ENCODE measurements at regions not wholly inside any gene's neighbourhood (a gene's known extent, or its start where the extent isn't known, plus 50 kb on each side); places are given as distances from the start of the nearest gene placed in this dataset.

DNA sequence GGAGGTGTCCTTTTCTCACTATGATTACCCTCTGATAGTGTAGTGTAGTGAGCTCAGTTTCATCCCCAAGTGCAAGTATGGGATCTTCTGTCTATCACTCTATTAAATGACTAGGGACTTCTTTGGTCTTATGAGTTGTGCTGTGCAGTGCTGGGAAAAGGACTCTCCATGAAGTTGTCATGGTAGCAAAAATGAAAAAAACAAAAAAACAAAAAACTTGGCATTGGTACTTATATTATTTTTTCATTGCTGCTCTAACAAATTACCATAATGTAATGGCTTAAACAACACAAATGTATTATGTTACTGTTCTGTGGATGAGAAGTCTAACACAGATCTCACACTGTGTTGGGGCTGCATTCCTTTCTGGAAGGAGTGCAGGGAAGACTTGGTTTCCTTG lies 393.1 kb upstream of the NOVA1 start:
- no peaks in the 10 kb centered on the region for H3F3A ChIP-seq (ENCODE audit: insufficient read depth)
- H3K4me2 ChIP-seq (ENCODE audit: low read depth, low read length, poor library complexity, severe bottlenecking) = no peak overlapping the region
- no peak overlapping the region for H2AFZ ChIP-seq (ENCODE audit: low read depth, low read length, severe bottlenecking)
- H3K36me3 ChIP-seq (ENCODE audit: low read length) = no peaks in the 10 kb centered on the region
- no peak overlapping the region for H3K4me3 ChIP-seq (ENCODE audit: insufficient read depth, low read length, poor library complexity, severe bottlenecking)
- no peaks in the 10 kb centered on the region for H3K79me2 ChIP-seq (ENCODE audit: insufficient read depth, low read length)
- no peaks in the 10 kb centered on the region for H3K27me3 ChIP-seq (ENCODE audit: low read length)
- no peak overlapping the region for H3K27ac ChIP-seq (ENCODE audit: low read depth, low read length)
- no peaks in the 10 kb centered on the region for H4K20me1 ChIP-seq (ENCODE audit: low read depth, low read length)
- TF ChIP-seq EZH2phosphoT487 (conservative IDR thresholded peaks at IDR 0.05; ENCODE audit: low read length) = no peak
- TF ChIP-seq, protein P1, sequence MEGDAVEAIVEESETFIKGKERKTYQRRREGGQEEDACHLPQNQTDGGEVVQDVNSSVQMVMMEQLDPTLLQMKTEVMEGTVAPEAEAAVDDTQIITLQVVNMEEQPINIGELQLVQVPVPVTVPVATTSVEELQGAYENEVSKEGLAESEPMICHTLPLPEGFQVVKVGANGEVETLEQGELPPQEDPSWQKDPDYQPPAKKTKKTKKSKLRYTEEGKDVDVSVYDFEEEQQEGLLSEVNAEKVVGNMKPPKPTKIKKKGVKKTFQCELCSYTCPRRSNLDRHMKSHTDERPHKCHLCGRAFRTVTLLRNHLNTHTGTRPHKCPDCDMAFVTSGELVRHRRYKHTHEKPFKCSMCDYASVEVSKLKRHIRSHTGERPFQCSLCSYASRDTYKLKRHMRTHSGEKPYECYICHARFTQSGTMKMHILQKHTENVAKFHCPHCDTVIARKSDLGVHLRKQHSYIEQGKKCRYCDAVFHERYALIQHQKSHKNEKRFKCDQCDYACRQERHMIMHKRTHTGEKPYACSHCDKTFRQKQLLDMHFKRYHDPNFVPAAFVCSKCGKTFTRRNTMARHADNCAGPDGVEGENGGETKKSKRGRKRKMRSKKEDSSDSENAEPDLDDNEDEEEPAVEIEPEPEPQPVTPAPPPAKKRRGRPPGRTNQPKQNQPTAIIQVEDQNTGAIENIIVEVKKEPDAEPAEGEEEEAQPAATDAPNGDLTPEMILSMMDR (IDR thresholded peaks at IDR 0.05; ENCODE audit: insufficient read depth, low read length, poor library complexity, severe bottlenecking) = no peak
- no peaks in the 10 kb centered on the region for H3K9me3 ChIP-seq (ENCODE audit: insufficient read depth, low read length)
- no peak overlapping the region for H3K9ac ChIP-seq (ENCODE audit: low read length)
- H3K9me2 ChIP-seq (replicated peaks; ENCODE audit: insufficient read depth, low read length) = no peaks in the 10 kb centered on the region

- TF ChIP-seq, protein P1 (IDR thresholded peaks at IDR 0.05; ENCODE audit: insufficient read depth, low read length, poor library complexity, severe bottlenecking) = no peak
- no peak for TF ChIP-seq EZH2phosphoT487 (conservative IDR thresholded peaks at IDR 0.05; ENCODE audit: low read length)
- H3K79me2 ChIP-seq (ENCODE audit: insufficient read depth, low read length) = no peaks in the 10 kb centered on the region
- H3K27me3 ChIP-seq (ENCODE audit: low read length) = no peaks in the 10 kb centered on the region
- H3F3A ChIP-seq (ENCODE audit: insufficient read depth) = no peaks in the 10 kb centered on the region
- H3K9me2 ChIP-seq (replicated peaks; ENCODE audit: insufficient read depth, low read length) = no peaks in the 10 kb centered on the region
- no peak overlapping the region for H3K27ac ChIP-seq (ENCODE audit: low read depth, low read length)
- no peak overlapping the region for H2AFZ ChIP-seq (ENCODE audit: low read depth, low read length, severe bottlenecking)
- H3K4me3 ChIP-seq (ENCODE audit: insufficient read depth, low read length, poor library complexity, severe bottlenecking) = no peak overlapping the region
- no peak overlapping the region for H3K9ac ChIP-seq (ENCODE audit: low read length)
- H3K4me2 ChIP-seq (ENCODE audit: low read depth, low read length, poor library complexity, severe bottlenecking) = no peak overlapping the region
- no peaks in the 10 kb centered on the region for H3K9me3 ChIP-seq (ENCODE audit: insufficient read depth, low read length)
- H4K20me1 ChIP-seq (ENCODE audit: low read depth, low read length) = no peaks in the 10 kb centered on the region
- no peaks in the 10 kb centered on the region for H3K36me3 ChIP-seq (ENCODE audit: low read length)
Observed at GRCh38 chr14:26992403-26993115, 394.7 kb upstream of the NOVA1 start.

DNA sequence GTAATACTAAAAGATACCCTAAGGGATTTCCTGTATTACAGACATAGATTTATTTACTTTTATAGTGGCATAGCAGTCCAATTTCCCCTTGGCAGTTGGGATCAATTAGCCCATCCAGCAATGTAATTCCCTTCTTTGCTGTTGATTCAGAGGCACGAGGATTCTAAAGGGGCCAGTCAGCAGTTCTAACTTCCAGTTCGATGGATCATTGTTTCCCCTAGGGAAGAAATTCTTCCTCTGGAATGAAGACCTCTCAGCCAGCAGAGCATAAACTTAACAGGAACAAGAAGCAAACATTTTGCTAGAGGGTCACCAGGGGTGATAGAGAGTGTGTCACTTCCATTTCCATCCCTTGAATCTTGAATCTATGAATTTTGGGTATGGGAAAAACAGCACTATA lies 395.7 kb upstream of the NOVA1 start:
- Histone ChIP-seq H3K9me2 (replicated peaks; ENCODE audit: insufficient read depth, low read length) (no peaks in the 10 kb centered on the region), H3K4me3 (ENCODE audit: insufficient read depth, low read length, poor library complexity, severe bottlenecking) (no peak overlapping the region), H3K36me3 (ENCODE audit: low read length) (no peaks in the 10 kb centered on the region), H2AFZ (ENCODE audit: low read depth, low read length, severe bottlenecking) (no peak overlapping the region), H3K4me2 (ENCODE audit: low read depth, low read length, poor library complexity, severe bottlenecking) (no peak overlapping the region), H3F3A (ENCODE audit: insufficient read depth) (no peaks in the 10 kb centered on the region), H3K9me3 (ENCODE audit: insufficient read depth, low read length) (no peaks in the 10 kb centered on the region), H3K9ac (ENCODE audit: low read length) (no peak overlapping the region), H3K79me2 (ENCODE audit: insufficient read depth, low read length) (no peaks in the 10 kb centered on the region), H4K20me1 (ENCODE audit: low read depth, low read length) (no peaks in the 10 kb centered on the region), H3K27me3 (ENCODE audit: low read length) (no peaks in the 10 kb centered on the region), H3K27ac (ENCODE audit: low read depth, low read length) (no peak overlapping the region)
- no peak for TF ChIP-seq EZH2phosphoT487 (conservative IDR thresholded peaks at IDR 0.05; ENCODE audit: low read length)
- TF ChIP-seq, protein P1 (IDR thresholded peaks at IDR 0.05; ENCODE audit: insufficient read depth, low read length, poor library complexity, severe bottlenecking) = no peak

Data from SU-DHL-6 (cell line).